Breast epithelium (tissue), 4 donors: ENCODE measurements at regions not wholly inside any gene's neighbourhood (a gene's known extent, or its start where the extent isn't known, plus 50 kb on each side); places are given as distances from the start of the nearest gene placed in this dataset.

ENCODE experiments used
- DNase-seq, 2 donors: peaks; one replicate each; pipeline ENCODE4 v3.0.0-alpha.2; 2019; ENCODE audit warnings: low spot score in 2 of 2
- H3K27ac ChIP-seq, 2 donors: fragments of 200-600 bp; sonication (generic) in 1 of 2; one replicate each; pipeline ENCODE4 v1.5.1; 2016 to 2019; ENCODE audit warnings: mild to moderate bottlenecking in 1 of 2
- H3K27me3 ChIP-seq, 2 donors: fragments of 200-600 bp; sonication (generic) in 1 of 2; one replicate each; pipeline versions ENCODE4 v1.5.1 to v1.6.0; 2017 to 2019; ENCODE audit warnings: control low read depth in 1 of 2, mild to moderate bottlenecking in 1 of 2
- H3K36me3 ChIP-seq: fragments of 200-600 bp; one replicate; pipeline ENCODE4 v1.5.1; 2019
- H3K4me1 ChIP-seq, 2 donors: fragments of 200-600 bp; sonication (generic); one replicate each; pipeline ENCODE4 v1.5.1; 2016 to 2019; ENCODE audit warnings: control low read depth in 1 of 2
- H3K4me3 ChIP-seq, 3 donors: fragments of 200-600 bp; sonication (generic); 1 replicate in 2 of 3; 2 replicates in 1 of 3; pipeline ENCODE4 v1.5.1; 2016 to 2019; ENCODE audit warnings: mild to moderate bottlenecking in 3 of 3, moderate library complexity in 2 of 3
- H3K9me3 ChIP-seq, 2 donors: fragments of 200-600 bp; sonication (generic) in 1 of 2; one replicate each; pipeline ENCODE4 v1.5.1; 2016 to 2019; ENCODE audit warnings: control low read depth in 1 of 2
- CTCF ChIP-seq, 3 donors: fragments of 450-650 bp; IDR thresholded peaks; one replicate each; pipeline ENCODE4 v1.5.1; 2016 to 2017; ENCODE audit warnings: antibody characterized with exemption in 3 of 3, mild to moderate bottlenecking in 3 of 3, moderate library complexity in 3 of 3
- POLR2A ChIP-seq: fragments of 450-650 bp; IDR thresholded peaks from one replicate; pipeline ENCODE4 v1.6.1; 2016; ENCODE audit warnings: antibody characterized with exemption, mild to moderate bottlenecking, moderate library complexity
- POLR2AphosphoS5 ChIP-seq, 3 donors: sonication (generic); formaldehyde crosslinking; IDR thresholded peaks; one replicate each; pipeline ENCODE4 v1.6.1; 2017; ENCODE audit warnings: antibody characterized with exemption in 3 of 3
- intact Hi-C: fragments of 100-400 bp; cut with DNase I; formaldehyde crosslinking; loops from one replicate; pipeline ENCODE4 v1.15.1; 2023; ENCODE audit warnings: low total_unique reads

- H3K9me3 ChIP-seq = no peaks in the 10 kb centered on the region
- H3K27ac ChIP-seq = no peak overlapping the region
- TF ChIP-seq CTCF (IDR thresholded peaks at IDR 0.05) (no peak), POLR2A (no peak), POLR2AphosphoS5 (IDR thresholded peaks at IDR 0.05) (no peak)
- no peaks in the 10 kb centered on the region for H3K27me3 ChIP-seq
- intact Hi-C loops = no loop called here
- H3K36me3 ChIP-seq = no peaks in the 10 kb centered on the region
- DNase-seq = no peak
- H3K4me3 ChIP-seq = no peak overlapping the region
- H3K4me1 ChIP-seq = no peaks in the 10 kb centered on the region
These were observed 50.4 kb upstream of the MTNR1B start for GRCh38 chr11:92919048-92919447.
